HepG2 (cell line): ENCODE measurements at regions not wholly inside any gene's neighbourhood (a gene's known extent, or its start where the extent isn't known, plus 50 kb on each side); places are given as distances from the start of the nearest gene placed in this dataset.

ENCODE experiments used
- ATAC-seq: fragments of 200-7000 bp; cut with Tn5 transposase; 3 replicates; pipeline ENCODE4 v1.9.1; 2020; ENCODE audit warnings: mild to moderate bottlenecking, moderate library complexity
- BruUV-seq: library from RNA; stranded (reverse); fragments of 400-500 nt; replicated peaks from 2 replicates; lab custom pipeline; 2021; lab: Mats Ljungman, UMichigan
- CTCF ChIA-PET: fragments of 300-600 bp; formaldehyde crosslinking; extraction: SDS; loops from one replicate; lab custom pipeline; 2021; ENCODE audit warnings: low total read pairs, inconsistent platforms, low intra/inter-chr PET ratio; lab: Yijun Ruan, JAX
- POLR2A ChIA-PET: fragments of 350-600 bp; sonication (Branson Sonifier 250); formaldehyde crosslinking; loops from one replicate; lab custom pipeline; 2020; ENCODE audit warnings: antibody characterized with exemption, inconsistent platforms; lab: Yijun Ruan, JAX
- DNase-seq: peaks from one replicate; pipeline ENCODE4 v3.0.0-alpha.2; 2015; ENCODE audit warnings: low spot score
- FAIRE-seq: peaks from 3 replicates; lab custom pipeline; 2011; peaks lifted over from hg19 to GRCh38; lab: Jason Lieb, UNC
- H2AFZ ChIP-seq: one replicate; pipeline ENCODE4 v1.6.1; 2011; ENCODE audit warnings: low read length, inconsistent platforms
- H3K27ac ChIP-seq: fragments of 300-600 bp; 3 replicates; pipeline ENCODE4 v1.8.0; 2011; ENCODE audit warnings: mixed run types, mild to moderate bottlenecking, mixed read lengths, low read length, inconsistent platforms; ENCODE audit not compliant: insufficient read depth; ENCODE audit errors: extremely low read length
- H3K27me3 ChIP-seq, 2 experiments: fragments of 200-600 bp in 1 of 2; 2 replicates in 1 of 2; 3 replicates in 1 of 2; pipeline versions ENCODE4 v1.6.0 to v1.8.0; 2011; ENCODE audit warnings: low read length in 2 of 2, mild to moderate bottlenecking in 2 of 2, moderate library complexity in 2 of 2, inconsistent platforms in 1 of 2; ENCODE audit not compliant: insufficient read depth in 2 of 2, control insufficient read depth in 1 of 2
- H3K36me3 ChIP-seq, 2 experiments: fragments of 200-600 bp in 1 of 2; replicated peaks in 1 of 2; 2 replicates in 1 of 2; 3 replicates in 1 of 2; pipeline versions ENCODE4 v1.5.1 to v1.8.0; 2011; ENCODE audit warnings: low read length in 2 of 2, inconsistent platforms in 1 of 2; ENCODE audit not compliant: insufficient read depth in 2 of 2, control insufficient read depth in 1 of 2
- H3K4me1 ChIP-seq: 2 replicates; pipeline ENCODE4 v1.5.1; 2012; ENCODE audit warnings: low read length, inconsistent platforms; ENCODE audit not compliant: insufficient read depth
- H3K4me2 ChIP-seq: 2 replicates; pipeline ENCODE4 v1.6.0; 2011; ENCODE audit warnings: low read depth, low read length, inconsistent platforms
- H3K4me3 ChIP-seq, 3 experiments: fragments of 200-600 bp in 1 of 3; sonication (generic), shearing (Covaris generic) in 1 of 3; replicated peaks in 1 of 3; 2 replicates each; pipeline ENCODE4 v1.5.1; 2011 to 2016; ENCODE audit warnings: low read length in 3 of 3, inconsistent platforms in 2 of 3, low read depth in 2 of 3, mild to moderate bottlenecking in 2 of 3, control low read depth in 1 of 3, mixed read lengths in 1 of 3; ENCODE audit not compliant: insufficient read depth in 1 of 3
- H3K79me2 ChIP-seq: one replicate; pipeline ENCODE4 v1.6.1; 2011; ENCODE audit warnings: low read length, inconsistent platforms; ENCODE audit not compliant: insufficient read depth
- H3K9ac ChIP-seq: 2 replicates; pipeline ENCODE4 v1.6.0; 2011; ENCODE audit warnings: mild to moderate bottlenecking, low read depth, low read length, inconsistent platforms; ENCODE audit not compliant: insufficient read depth
- H3K9me3 ChIP-seq: 2 replicates; pipeline ENCODE4 v1.5.1; 2012; ENCODE audit warnings: mild to moderate bottlenecking, low read length
- H4K20me1 ChIP-seq: 2 replicates; pipeline ENCODE4 v1.6.0; 2011; ENCODE audit warnings: inconsistent platforms, mild to moderate bottlenecking, low read length, moderate library complexity; ENCODE audit not compliant: insufficient read depth
- AKNA ChIP-seq: sonication (generic); formaldehyde crosslinking; IDR thresholded peaks from 2 replicates; pipeline ENCODE4 v1.4.0; 2020; ENCODE audit warnings: missing genetic modification reagents, borderline replicate concordance
- KDM5A ChIP-seq: fragments of 200-600 bp; sonication (generic); IDR thresholded peaks from 2 replicates; pipeline ENCODE4 v1.7.0; 2018; ENCODE audit warnings: antibody characterized with exemption, mild to moderate bottlenecking, low read length, borderline replicate concordance
- MEIS2 ChIP-seq: sonication (generic); formaldehyde crosslinking; IDR thresholded peaks from 2 replicates; pipeline ENCODE4 v1.9.0; 2021; ENCODE audit warnings: mild to moderate bottlenecking, missing genetic modification reagents
- POLR2G ChIP-seq: fragments of 200-400 bp; formaldehyde crosslinking; IDR thresholded peaks from 2 replicates; pipeline ENCODE4 v1.6.1; 2018; ENCODE audit warnings: mild to moderate bottlenecking, low read depth, low read length, moderate library complexity
- RAD51 ChIP-seq: fragments of 450-650 bp; IDR thresholded peaks from 2 replicates; pipeline ENCODE4 v1.6.1; 2016; ENCODE audit warnings: borderline replicate concordance
- RFXANK ChIP-seq: IDR thresholded peaks from 2 replicates; pipeline ENCODE4 v1.6.1; 2016
- TMF1 ChIP-seq: sonication (generic); formaldehyde crosslinking; IDR thresholded peaks from 2 replicates; pipeline ENCODE4 v1.8.1; 2022; ENCODE audit warnings: low read depth, missing genetic modification reagents
- XRCC5 ChIP-seq: fragments of 200-400 bp; formaldehyde crosslinking; optimal IDR thresholded peaks from 2 replicates; pipeline ENCODE3; 2017; ENCODE audit warnings: mild to moderate bottlenecking, low read length
- ZBTB46 ChIP-seq: sonication (generic); formaldehyde crosslinking; IDR thresholded peaks from 2 replicates; pipeline ENCODE4 v1.4.0; 2020; ENCODE audit warnings: mild to moderate bottlenecking, missing genetic modification reagents, borderline replicate concordance
- ZFP36 ChIP-seq: fragments of 150-350 bp; IDR thresholded peaks from 2 replicates; pipeline ENCODE4 v1.6.1; 2018; ENCODE audit warnings: borderline replicate concordance, low read length, low read depth; ENCODE audit not compliant: partially characterized antibody
- ZIK1 ChIP-seq: sonication (generic); formaldehyde crosslinking; IDR thresholded peaks from 2 replicates; pipeline ENCODE4 v1.5.0; 2020; ENCODE audit warnings: mild to moderate bottlenecking, low read depth, missing genetic modification reagents, borderline replicate concordance
- ZNF224 ChIP-seq: sonication (generic); formaldehyde crosslinking; IDR thresholded peaks from 2 replicates; pipeline ENCODE4 v1.5.0; 2020; ENCODE audit warnings: mild to moderate bottlenecking, missing genetic modification reagents
- ZNF343 ChIP-seq: sonication (generic); formaldehyde crosslinking; IDR thresholded peaks from 2 replicates; pipeline ENCODE4 v1.4.0; 2020; ENCODE audit warnings: mild to moderate bottlenecking, missing genetic modification reagents
- ZNF709 ChIP-seq: sonication (generic); formaldehyde crosslinking; IDR thresholded peaks from 2 replicates; pipeline ENCODE4 v1.5.0; 2020; ENCODE audit warnings: mild to moderate bottlenecking, missing genetic modification reagents
- ZNF737 ChIP-seq: sonication (generic); formaldehyde crosslinking; IDR thresholded peaks from 2 replicates; pipeline ENCODE4 v1.5.0; 2020; ENCODE audit warnings: missing genetic modification reagents, mild to moderate bottlenecking, borderline replicate concordance
- ZNF761 ChIP-seq: sonication (generic); formaldehyde crosslinking; conservative IDR thresholded peaks from 2 replicates; pipeline ENCODE4 v1.4.0; 2020; ENCODE audit warnings: mild to moderate bottlenecking, missing genetic modification reagents
- WGBS: methylation state at CpG from one replicate; pipeline ENCODE4 v1.1.6; 2017; ENCODE audit warnings: low lambda C conversion rate; 5-methylcytosine and 5-hydroxymethylcytosine counted together
- in situ Hi-C: cut with HindIII; loops from 2 replicates; pipeline ENCODE4 v1.10.0; 2017; ENCODE audit warnings: low pct_unique_long_range_greater_than_20kb; ENCODE audit not compliant: extremely low pct_ligation_motif_present
- intact Hi-C: fragments of 100-400 bp; cut with micrococcal nuclease; formaldehyde crosslinking; loops from one replicate; pipeline ENCODE4 v1.10.0; 2022; ENCODE audit not compliant: unreplicated experiment
- TF ChIP-seq, protein P1 (sequence below): sonication (generic); formaldehyde crosslinking; IDR thresholded peaks from 2 replicates; pipeline ENCODE4 v1.4.0; 2020; ENCODE audit warnings: mild to moderate bottlenecking, missing genetic modification reagents
- TF ChIP-seq, protein P2 (sequence below): sonication (generic); formaldehyde crosslinking; IDR thresholded peaks from 2 replicates; pipeline ENCODE4 v1.5.1; 2020; ENCODE audit warnings: missing genetic modification reagents, mild to moderate bottlenecking, borderline replicate concordance

DNA sequence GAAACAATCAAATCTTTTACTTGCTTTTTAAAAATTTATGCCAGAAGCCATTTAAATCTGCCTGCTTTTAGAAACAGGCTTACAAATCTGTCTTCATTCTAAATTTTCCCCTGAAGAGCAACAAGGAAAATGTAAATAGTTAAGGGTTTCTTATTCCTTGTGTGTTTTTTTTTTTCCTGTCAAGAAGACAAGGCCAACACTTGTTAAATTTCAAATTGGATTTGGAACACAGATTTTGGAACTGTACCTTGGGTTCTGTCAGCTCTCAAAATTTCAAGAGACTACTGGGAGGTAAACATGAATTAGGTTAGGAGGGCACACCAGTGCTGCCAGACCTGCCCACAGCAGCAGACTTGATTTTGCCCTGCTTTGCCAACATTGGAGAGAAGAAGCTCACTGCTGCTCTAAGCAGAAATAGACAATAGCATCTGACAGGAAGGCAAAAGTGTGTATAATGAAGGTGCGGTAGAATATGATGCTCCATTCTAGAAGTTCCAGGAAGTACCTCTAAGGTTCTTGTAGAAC, 121.7 kb downstream of the NHLRC3 start:
- H3K4me1 ChIP-seq: no peaks in the 10 kb centered on the region
- no peak for ATAC-seq
- H4K20me1 ChIP-seq: no peaks in the 10 kb centered on the region
- intact Hi-C loops: no loop called here
- POLR2A ChIA-PET: no interaction called here
- H3K9me3 ChIP-seq: no peaks in the 10 kb centered on the region
- no peak overlapping the region for H3K9ac ChIP-seq
- in situ Hi-C loops: no loop called here
- no TSS peak for BruUV-seq
- CTCF ChIA-PET: no interaction called here
- 33% methylated on average over 1 of the region's 1 CpG for WGBS
- no peaks in the 10 kb centered on the region; a peak in 1 of 5 replicates for H3K27me3 ChIP-seq
- H3K4me3 ChIP-seq: no peak overlapping the region
- no peak for FAIRE-seq
- H3K27ac ChIP-seq: no peak overlapping the region
- H2AFZ ChIP-seq: no peak overlapping the region
- DNase-seq: no peak
- no peaks in the 10 kb centered on the region for H3K79me2 ChIP-seq
- H3K4me2 ChIP-seq: no peak overlapping the region
- no peaks in the 10 kb centered on the region for H3K36me3 ChIP-seq
- no peak for TF ChIP-seq ZBTB46 (CRISPR knock-in tag)
- TF ChIP-seq, protein P1, sequence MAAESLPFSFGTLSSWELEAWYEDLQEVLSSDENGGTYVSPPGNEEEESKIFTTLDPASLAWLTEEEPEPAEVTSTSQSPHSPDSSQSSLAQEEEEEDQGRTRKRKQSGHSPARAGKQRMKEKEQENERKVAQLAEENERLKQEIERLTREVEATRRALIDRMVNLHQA (CRISPR knock-in tag): no peak
- no peak for TF ChIP-seq ZNF737 (CRISPR knock-in tag)
- no peak for TF ChIP-seq ZNF343 (CRISPR knock-in tag)
- TF ChIP-seq XRCC5: no peak
- TF ChIP-seq, protein P2, sequence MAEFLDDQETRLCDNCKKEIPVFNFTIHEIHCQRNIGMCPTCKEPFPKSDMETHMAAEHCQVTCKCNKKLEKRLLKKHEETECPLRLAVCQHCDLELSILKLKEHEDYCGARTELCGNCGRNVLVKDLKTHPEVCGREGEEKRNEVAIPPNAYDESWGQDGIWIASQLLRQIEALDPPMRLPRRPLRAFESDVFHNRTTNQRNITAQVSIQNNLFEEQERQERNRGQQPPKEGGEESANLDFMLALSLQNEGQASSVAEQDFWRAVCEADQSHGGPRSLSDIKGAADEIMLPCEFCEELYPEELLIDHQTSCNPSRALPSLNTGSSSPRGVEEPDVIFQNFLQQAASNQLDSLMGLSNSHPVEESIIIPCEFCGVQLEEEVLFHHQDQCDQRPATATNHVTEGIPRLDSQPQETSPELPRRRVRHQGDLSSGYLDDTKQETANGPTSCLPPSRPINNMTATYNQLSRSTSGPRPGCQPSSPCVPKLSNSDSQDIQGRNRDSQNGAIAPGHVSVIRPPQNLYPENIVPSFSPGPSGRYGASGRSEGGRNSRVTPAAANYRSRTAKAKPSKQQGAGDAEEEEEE (CRISPR knock-in tag): no peak
- no peak for TF ChIP-seq ZFP36
- no peak for TF ChIP-seq ZNF709
- no peak for TF ChIP-seq POLR2G
- TF ChIP-seq KDM5A: no peak
- no peak for TF ChIP-seq MEIS2 (CRISPR knock-in tag)
- TF ChIP-seq AKNA: no peak
- TF ChIP-seq TMF1 (CRISPR knock-in tag): no peak
- no peak for TF ChIP-seq ZIK1
- no peak for TF ChIP-seq ZNF224 (CRISPR knock-in tag)
- TF ChIP-seq ZNF761 (CRISPR knock-in tag): no peak
- no peak for TF ChIP-seq RAD51
- TF ChIP-seq RFXANK (CRISPR knock-in tag): no peak
